GM18508 (cell line): ENCODE measurements at regions not wholly inside any gene's neighbourhood (a gene's known extent, or its start where the extent isn't known, plus 50 kb on each side); places are given as distances from the start of the nearest gene placed in this dataset.
"Not testable (repeated sequence)": the region's sequence is repeated elsewhere in the genome, so short reads cannot be mapped to it uniquely, and the experiment has no call there.

Experiments
- ATAC-seq: cut with Tn5 transposase; IDR thresholded peaks from one replicate; pipeline ENCODE4 v1.9.1; 2021; ENCODE audit warnings: moderate number of reproducible peaks; ENCODE audit not compliant: insufficient read depth, unreplicated experiment

GRCh38 chr17:20840453-20840852 is 202.4 kb downstream of the USP22 start:
- ATAC-seq, result not testable (repeated sequence)

- not testable (repeated sequence) for ATAC-seq
Observed at GRCh38 chr17:20840987-20841865, 201.6 kb downstream of the USP22 start.

- not testable (repeated sequence) for ATAC-seq
Observed at GRCh38 chr17:20842012-20842411, 200.8 kb downstream of the USP22 start.

GRCh38 chr17:20843261-20843660 is 199.6 kb downstream of the USP22 start:
- not testable (repeated sequence) for ATAC-seq

- not testable (repeated sequence) for ATAC-seq
Observed at GRCh38 chr17:20843799-20844553, 198.8 kb downstream of the USP22 start.

GRCh38 chr17:20848869-20849443 is 193.9 kb downstream of the USP22 start:
- ATAC-seq, result not testable (repeated sequence)

- ATAC-seq, result not testable (repeated sequence)
Observed at GRCh38 chr17:20851591-20852238, 191.1 kb downstream of the USP22 start.

- ATAC-seq, result no peak
Observed at GRCh38 chr17:20852239-20852989, 190.4 kb downstream of the USP22 start.

GRCh38 chr17:20852990-20853370 is 189.8 kb downstream of the USP22 start:
- ATAC-seq, result no peak

GRCh38 chr17:20855910-20856470 is 186.8 kb downstream of the USP22 start:
- not testable (repeated sequence) for ATAC-seq

GRCh38 chr17:20866444-20867209 is 176.2 kb downstream of the USP22 start:
- not testable (repeated sequence) for ATAC-seq

- not testable (repeated sequence) for ATAC-seq
Observed at GRCh38 chr17:20867436-20867937, 175.3 kb downstream of the USP22 start.

- ATAC-seq, result not testable (repeated sequence)
Observed at GRCh38 chr17:20867938-20868661, 174.7 kb downstream of the USP22 start.

- ATAC-seq, result not testable (repeated sequence)
Observed at GRCh38 chr17:20868662-20869007, 174.2 kb downstream of the USP22 start.

GRCh38 chr17:20873173-20873572 is 169.6 kb downstream of the USP22 start:
- not testable (repeated sequence) for ATAC-seq

- not testable (repeated sequence) for ATAC-seq
Observed at GRCh38 chr17:20873688-20874328, 169.0 kb downstream of the USP22 start.

- ATAC-seq, result not testable (repeated sequence)
Observed at GRCh38 chr17:20877384-20877783, 165.4 kb downstream of the USP22 start.
